ENCODE measurements at regions not wholly inside any gene's neighbourhood (a gene's known extent, or its start where the extent isn't known, plus 50 kb on each side); places are given as distances from the start of the nearest gene placed in this dataset.

- no peak for DNase-seq (ENCODE audit: low read depth)
Observed at GRCh38 chr14:36465178-36465577, 54.9 kb downstream of the NKX2-1 start.

- no peak for DNase-seq (ENCODE audit: low read depth)
Observed at GRCh38 chr14:36462890-36463289, 57.1 kb downstream of the NKX2-1 start.

GRCh38 chr14:36455241-36455627 lies 64.8 kb downstream of the NKX2-1 start:
- DNase-seq (ENCODE audit: low read depth) = no peak

GRCh38 chr14:36454599-36455240 lies 65.3 kb downstream of the NKX2-1 start:
- no peak for DNase-seq (ENCODE audit: low read depth)

- no peak for DNase-seq (ENCODE audit: low read depth)
Observed at GRCh38 chr14:36452860-36453259, 67.2 kb downstream of the NKX2-1 start.

- no peak for DNase-seq (ENCODE audit: low read depth)
Observed at GRCh38 chr14:36451310-36452065, 68.5 kb downstream of the NKX2-1 start.

GRCh38 chr14:36450550-36450949 lies 69.5 kb downstream of the NKX2-1 start:
- DNase-seq (ENCODE audit: low read depth) = no peak

- no peak for DNase-seq (ENCODE audit: low read depth)
Observed at GRCh38 chr14:36449903-36450302, 70.1 kb downstream of the NKX2-1 start.

GRCh38 chr14:36443374-36443773 lies 76.7 kb downstream of the NKX2-1 start:
- no peak for DNase-seq (ENCODE audit: low read depth)

GRCh38 chr14:36442824-36443241 lies 77.2 kb downstream of the NKX2-1 start:
- no peak for DNase-seq (ENCODE audit: low read depth)

GRCh38 chr14:36441283-36441682 lies 78.7 kb downstream of the NKX2-1 start:
- no peak for DNase-seq (ENCODE audit: low read depth)

GRCh38 chr14:36439766-36440165 lies 80.3 kb downstream of the NKX2-1 start:
- no peak for DNase-seq (ENCODE audit: low read depth)

- DNase-seq (ENCODE audit: low read depth) = no peak
Observed at GRCh38 chr14:36438883-36439282, 81.1 kb downstream of the NKX2-1 start.

- no peak for DNase-seq (ENCODE audit: low read depth)
Observed at GRCh38 chr14:36430662-36431084, 89.4 kb downstream of the NKX2-1 start.

- DNase-seq (ENCODE audit: low read depth) = no peak
Observed at GRCh38 chr14:36430169-36430568, 89.9 kb downstream of the NKX2-1 start.

- DNase-seq (ENCODE audit: low read depth) = no peak
Observed at GRCh38 chr14:36429692-36430091, 90.3 kb downstream of the NKX2-1 start.

GRCh38 chr14:36428350-36428749 lies 91.7 kb downstream of the NKX2-1 start:
- no peak for DNase-seq (ENCODE audit: low read depth)

GRCh38 chr14:36426836-36427235 lies 93.2 kb downstream of the NKX2-1 start:
- no peak for DNase-seq (ENCODE audit: low read depth)

- no peak for DNase-seq (ENCODE audit: low read depth)
Observed at GRCh38 chr14:36426113-36426512, 93.9 kb downstream of the NKX2-1 start.

- no peak for DNase-seq (ENCODE audit: low read depth)
Observed at GRCh38 chr14:36424478-36425102, 95.4 kb downstream of the NKX2-1 start.

- no peak for DNase-seq (ENCODE audit: low read depth)
Observed at GRCh38 chr14:36423430-36423829, 96.6 kb downstream of the NKX2-1 start.

GRCh38 chr14:36420149-36420687 lies 99.8 kb upstream of the MBIP start:
- no peak for DNase-seq (ENCODE audit: low read depth)

GRCh38 chr14:36418937-36419336 lies 98.5 kb upstream of the MBIP start:
- no peak for DNase-seq (ENCODE audit: low read depth)

All from stimulated activated CD8-positive, alpha-beta memory T cell treated with anti-CD3 and anti-CD28 coated beads, Interleukin-4, amount 100 ng/mL, for 24 hours (primary cell).